GM10248 (cell line): ENCODE measurements at regions not wholly inside any gene's neighbourhood (a gene's known extent, or its start where the extent isn't known, plus 50 kb on each side); places are given as distances from the start of the nearest gene placed in this dataset.
"Not testable (repeated sequence)": the region's sequence is repeated elsewhere in the genome, so short reads cannot be mapped to it uniquely, and the experiment has no call there.

Experiments
- CTCF ChIA-PET: fragments of 300-600 bp; sonication (Branson Sonifier 250); formaldehyde crosslinking; extraction: SDS; loops from one replicate; lab custom pipeline; 2021; ENCODE audit warnings: antibody characterized with exemption; lab: Yijun Ruan, JAX
- POLR2A ChIA-PET: fragments of 350-650 bp; sonication (Branson Sonifier 250); formaldehyde crosslinking; extraction: SDS; loops from one replicate; lab custom pipeline; 2020; ENCODE audit warnings: antibody characterized with exemption; lab: Yijun Ruan, JAX
- DNase-seq: peaks from one replicate; pipeline ENCODE4 v3.0.0; 2012; ENCODE audit errors: extremely low spot score
- TF ChIP-seq, protein P1 (sequence below): IDR thresholded peaks from 2 replicates; pipeline ENCODE4 v1.5.1; 2012; ENCODE audit warnings: mild to moderate bottlenecking, low read depth; ENCODE audit errors: extremely low read depth, missing control alignments, control extremely low read depth

DNA sequence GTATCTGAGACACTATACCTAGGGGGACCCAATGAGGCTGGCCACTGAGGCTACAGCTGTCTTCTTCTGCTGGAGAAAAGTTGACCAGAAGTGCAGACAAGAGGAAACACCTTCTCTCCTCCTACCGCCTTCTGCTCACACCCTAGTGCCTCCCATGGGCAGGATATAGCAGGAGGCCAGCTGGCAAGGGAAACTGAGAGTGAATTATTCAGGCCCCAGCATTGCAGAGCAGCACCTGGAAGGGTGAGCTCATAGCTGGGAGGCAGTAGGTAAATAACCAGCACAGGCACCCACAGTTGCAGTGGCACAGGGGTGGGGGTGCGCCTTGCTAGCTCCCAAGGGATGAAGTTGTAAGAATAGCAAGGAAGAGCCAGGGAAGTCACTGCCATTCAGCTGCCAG, 267.4 kb upstream of the NCAM1 start:
- no peak for DNase-seq
- CTCF ChIA-PET: no interaction called here
- POLR2A ChIA-PET: no interaction called here
- TF ChIP-seq, protein P1, sequence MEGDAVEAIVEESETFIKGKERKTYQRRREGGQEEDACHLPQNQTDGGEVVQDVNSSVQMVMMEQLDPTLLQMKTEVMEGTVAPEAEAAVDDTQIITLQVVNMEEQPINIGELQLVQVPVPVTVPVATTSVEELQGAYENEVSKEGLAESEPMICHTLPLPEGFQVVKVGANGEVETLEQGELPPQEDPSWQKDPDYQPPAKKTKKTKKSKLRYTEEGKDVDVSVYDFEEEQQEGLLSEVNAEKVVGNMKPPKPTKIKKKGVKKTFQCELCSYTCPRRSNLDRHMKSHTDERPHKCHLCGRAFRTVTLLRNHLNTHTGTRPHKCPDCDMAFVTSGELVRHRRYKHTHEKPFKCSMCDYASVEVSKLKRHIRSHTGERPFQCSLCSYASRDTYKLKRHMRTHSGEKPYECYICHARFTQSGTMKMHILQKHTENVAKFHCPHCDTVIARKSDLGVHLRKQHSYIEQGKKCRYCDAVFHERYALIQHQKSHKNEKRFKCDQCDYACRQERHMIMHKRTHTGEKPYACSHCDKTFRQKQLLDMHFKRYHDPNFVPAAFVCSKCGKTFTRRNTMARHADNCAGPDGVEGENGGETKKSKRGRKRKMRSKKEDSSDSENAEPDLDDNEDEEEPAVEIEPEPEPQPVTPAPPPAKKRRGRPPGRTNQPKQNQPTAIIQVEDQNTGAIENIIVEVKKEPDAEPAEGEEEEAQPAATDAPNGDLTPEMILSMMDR: no peak

DNA sequence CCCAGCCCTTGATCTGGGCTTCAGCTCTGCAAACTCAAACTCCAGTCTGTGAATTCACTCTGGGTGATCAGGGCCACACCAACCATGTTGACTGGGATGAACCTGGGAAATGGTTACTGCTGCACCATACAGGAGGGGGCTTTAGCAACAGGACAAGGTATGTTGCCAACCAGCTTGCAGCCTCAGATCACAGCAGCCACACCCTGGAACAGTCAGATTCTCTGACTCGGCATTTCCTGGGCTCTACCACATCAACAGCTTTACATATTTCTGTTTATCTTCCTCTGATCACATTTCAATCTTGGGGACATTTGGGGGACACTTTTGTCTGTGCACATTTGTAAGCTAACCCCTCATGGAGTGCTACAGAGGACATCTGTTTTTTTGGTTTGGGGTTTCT, 267.0 kb upstream of the NCAM1 start:
- POLR2A ChIA-PET: no interaction called here
- TF ChIP-seq, protein P1: no peak
- CTCF ChIA-PET: no interaction called here
- DNase-seq: no peak

DNA sequence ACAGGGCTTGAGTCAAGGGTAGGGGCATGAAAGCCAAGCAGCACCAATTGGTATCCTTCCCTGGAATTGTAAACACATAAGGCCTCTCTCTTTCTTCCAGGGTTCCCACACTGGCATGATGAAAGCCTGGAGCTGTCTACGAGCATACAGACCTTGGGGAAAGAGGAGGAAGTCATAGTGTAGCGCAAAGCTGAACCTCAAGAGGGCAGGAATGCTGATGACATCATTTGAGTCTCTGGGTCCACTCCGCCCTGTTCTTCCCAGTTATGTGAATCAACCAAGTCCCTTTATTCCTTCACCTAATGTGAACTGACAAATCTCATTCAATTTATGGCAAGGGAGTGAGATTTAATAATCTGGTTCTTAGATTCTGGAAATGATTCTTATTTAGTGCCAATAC, 266.4 kb upstream of the NCAM1 start:
- TF ChIP-seq, protein P1: no peak
- no peak for DNase-seq
- POLR2A ChIA-PET: no interaction called here
- CTCF ChIA-PET: no interaction called here

DNA sequence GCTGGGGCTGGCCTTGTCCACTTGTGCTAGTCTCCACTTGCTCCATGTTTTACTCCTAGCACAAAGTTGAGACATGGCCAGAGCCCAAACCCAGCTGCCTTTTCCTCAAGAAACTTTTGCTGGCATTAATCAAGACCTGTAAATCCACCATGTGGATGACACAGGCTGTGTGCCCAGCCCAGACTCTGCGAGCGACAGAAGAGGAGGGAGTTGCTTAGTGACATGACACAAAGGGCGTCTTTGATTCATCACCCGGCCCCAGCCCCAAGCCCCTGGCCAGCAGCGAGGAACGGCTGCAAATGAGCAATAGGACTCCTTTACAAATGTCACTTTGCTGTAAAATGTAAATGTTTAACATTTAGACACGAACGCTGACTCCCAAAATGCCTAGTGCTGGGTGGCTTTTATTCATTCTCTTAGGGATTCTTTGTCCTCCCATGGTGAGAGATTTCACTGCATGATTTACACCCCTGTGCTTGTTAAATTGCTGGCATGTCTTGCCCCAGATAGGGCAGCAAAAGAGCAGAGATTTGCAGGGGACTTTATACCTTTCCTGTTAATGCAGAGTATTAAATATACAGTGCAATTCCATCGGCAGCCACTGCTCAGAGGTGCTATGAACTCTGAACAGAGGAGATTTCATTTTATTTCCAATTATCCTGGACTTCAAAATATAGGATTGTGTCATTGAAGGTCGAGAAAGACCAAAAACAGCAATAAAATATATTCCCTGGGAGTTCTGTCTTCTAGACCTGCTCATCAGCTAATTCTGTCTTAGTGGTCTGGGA, 263.6 kb upstream of the NCAM1 start:
- TF ChIP-seq, protein P1: no peak
- ChIA-PET POLR2A (no interaction called here), CTCF (interaction anchor here (0.9 kb wide), 1 partner anchor 12 kb away, joined by 4 read pairs; no protein-coding TSS in a partner anchor)
- DNase-seq: no peak

DNA sequence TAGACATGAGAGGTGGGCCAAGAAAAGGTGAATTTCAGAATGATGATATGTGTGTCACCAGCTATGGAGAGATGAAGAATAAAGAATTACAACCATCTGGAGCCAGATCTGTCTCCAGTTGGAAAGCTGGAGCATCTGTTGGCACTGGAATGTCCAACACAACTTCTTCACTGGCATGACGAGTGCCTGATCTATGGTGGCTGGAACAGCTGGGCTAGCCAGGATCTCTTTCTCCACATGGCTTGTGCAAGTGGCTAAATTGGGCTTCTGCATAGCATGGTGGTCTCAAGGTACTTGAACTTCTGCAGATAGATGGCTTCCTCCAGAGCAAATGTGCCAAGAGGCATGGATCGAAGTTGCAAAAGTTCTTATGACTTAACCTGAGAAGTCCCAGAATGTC, 256.1 kb upstream of the NCAM1 start:
- DNase-seq: no peak
- ChIA-PET POLR2A (no interaction called here), CTCF (no interaction called here)
- TF ChIP-seq, protein P1: no peak

DNA sequence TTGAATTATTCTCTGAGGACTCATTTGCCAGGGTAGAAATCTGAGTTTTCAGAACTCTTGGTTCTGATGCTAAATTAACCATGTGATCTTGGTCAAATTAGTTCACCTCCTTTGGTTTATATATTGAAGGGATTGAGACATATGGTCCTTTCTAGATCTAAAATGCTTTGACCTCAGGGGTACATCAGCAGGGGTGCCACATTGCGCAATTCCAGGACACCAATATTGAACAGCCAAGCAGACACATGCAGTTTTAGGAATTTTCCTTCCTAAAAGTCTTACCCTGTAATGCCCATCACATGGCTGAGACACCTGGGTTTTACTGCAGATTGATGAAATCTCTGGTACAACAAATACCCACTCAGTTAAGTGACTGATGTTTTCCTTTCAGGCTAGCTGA, 254.4 kb upstream of the NCAM1 start:
- no peak for DNase-seq
- POLR2A ChIA-PET: no interaction called here
- CTCF ChIA-PET: no interaction called here
- TF ChIP-seq, protein P1: no peak

DNA sequence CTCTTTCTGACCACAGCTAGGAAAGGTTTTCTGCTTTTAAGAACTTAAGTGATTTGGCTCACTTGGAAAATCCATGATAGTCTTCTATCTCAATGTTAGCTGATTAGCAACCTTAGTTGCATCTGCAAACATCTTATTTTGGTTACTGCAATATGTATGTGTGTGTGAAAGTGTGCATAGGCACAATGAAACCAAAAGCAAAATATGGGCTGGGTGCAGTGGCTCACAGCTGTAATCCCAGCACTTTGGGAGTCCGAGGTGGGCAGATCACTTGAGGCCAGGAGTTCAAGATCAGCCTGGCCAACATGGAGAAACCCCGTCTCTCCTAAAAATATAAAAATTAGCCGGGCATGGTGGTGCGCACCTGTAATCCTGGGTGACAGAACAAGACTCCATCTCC, 246.9 kb upstream of the NCAM1 start:
- POLR2A ChIA-PET, DNase-seq: not testable (repeated sequence)
- CTCF ChIA-PET: interaction anchor here (2.3 kb wide), 1 partner anchor 7 kb away, joined by 9 read pairs; no protein-coding TSS in a partner anchor
